GM12875 (cell line): ENCODE measurements at regions not wholly inside any gene's neighbourhood (a gene's known extent, or its start where the extent isn't known, plus 50 kb on each side); places are given as distances from the start of the nearest gene placed in this dataset.
A peak's percentile ranks its signal among the peaks of the same experiment; 100 is the strongest.

Experiments
- H3K4me3 ChIP-seq: one replicate; pipeline ENCODE4 v1.5.1; 2011; ENCODE audit warnings: low read depth, low read length, control low read depth
- TF ChIP-seq, protein P1 (sequence below): IDR thresholded peaks from 2 replicates; pipeline ENCODE4 v1.5.1; 2011; ENCODE audit warnings: low read depth, mild to moderate bottlenecking, control low read depth, inconsistent platforms, low read length, moderate library complexity, borderline replicate concordance; ENCODE audit not compliant: insufficient read depth

DNA sequence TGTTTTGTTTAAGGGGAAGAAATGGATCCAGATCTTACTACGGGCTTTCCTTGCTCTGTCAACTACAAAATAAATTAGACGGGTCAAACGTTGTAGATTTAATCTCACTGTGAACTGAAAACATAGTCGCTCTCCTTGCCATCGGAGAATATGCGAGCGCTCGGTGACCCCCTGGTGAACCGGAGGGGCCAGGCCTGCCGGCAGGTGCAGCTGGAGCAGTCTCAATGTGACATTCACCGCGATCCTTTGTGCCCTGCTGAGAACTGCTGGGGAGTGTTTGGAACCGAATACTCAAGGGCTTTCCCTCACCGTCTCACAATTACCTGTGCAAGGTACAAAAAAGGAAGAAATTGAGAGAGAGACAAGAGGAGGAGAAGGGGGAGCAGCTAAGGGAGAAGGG lies 174.1 kb upstream of the GPR26 start:
- H3K4me3 ChIP-seq = no peak overlapping the region
- TF ChIP-seq, protein P1, sequence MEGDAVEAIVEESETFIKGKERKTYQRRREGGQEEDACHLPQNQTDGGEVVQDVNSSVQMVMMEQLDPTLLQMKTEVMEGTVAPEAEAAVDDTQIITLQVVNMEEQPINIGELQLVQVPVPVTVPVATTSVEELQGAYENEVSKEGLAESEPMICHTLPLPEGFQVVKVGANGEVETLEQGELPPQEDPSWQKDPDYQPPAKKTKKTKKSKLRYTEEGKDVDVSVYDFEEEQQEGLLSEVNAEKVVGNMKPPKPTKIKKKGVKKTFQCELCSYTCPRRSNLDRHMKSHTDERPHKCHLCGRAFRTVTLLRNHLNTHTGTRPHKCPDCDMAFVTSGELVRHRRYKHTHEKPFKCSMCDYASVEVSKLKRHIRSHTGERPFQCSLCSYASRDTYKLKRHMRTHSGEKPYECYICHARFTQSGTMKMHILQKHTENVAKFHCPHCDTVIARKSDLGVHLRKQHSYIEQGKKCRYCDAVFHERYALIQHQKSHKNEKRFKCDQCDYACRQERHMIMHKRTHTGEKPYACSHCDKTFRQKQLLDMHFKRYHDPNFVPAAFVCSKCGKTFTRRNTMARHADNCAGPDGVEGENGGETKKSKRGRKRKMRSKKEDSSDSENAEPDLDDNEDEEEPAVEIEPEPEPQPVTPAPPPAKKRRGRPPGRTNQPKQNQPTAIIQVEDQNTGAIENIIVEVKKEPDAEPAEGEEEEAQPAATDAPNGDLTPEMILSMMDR = no peak

DNA sequence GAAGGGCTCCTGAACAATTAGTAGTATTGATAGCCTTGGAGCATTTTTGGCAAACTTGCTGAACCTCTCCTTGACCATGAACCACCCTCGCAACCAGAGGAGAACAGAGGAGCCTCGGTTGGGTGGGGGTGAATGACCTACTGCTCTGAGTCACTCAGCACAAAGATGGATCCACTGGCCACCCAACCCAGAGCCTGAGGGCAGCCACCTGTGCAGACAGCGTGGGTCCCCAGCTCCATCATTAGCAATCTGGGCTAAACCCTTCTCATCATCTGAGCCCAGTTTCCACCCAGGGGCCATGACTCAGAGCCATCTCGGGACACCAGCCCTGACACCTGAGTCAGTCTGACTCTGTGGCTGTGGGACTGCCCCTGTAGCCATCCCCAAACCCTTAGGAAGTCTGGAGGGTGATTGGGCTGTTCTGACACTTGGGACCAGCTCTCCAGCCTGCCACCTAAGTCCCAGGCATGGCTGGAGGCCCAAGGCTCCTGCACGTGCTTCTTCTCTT lies 171.8 kb upstream of the GPR26 start:
- H3K4me3 ChIP-seq = no peak overlapping the region
- TF ChIP-seq, protein P1 = no peak

DNA sequence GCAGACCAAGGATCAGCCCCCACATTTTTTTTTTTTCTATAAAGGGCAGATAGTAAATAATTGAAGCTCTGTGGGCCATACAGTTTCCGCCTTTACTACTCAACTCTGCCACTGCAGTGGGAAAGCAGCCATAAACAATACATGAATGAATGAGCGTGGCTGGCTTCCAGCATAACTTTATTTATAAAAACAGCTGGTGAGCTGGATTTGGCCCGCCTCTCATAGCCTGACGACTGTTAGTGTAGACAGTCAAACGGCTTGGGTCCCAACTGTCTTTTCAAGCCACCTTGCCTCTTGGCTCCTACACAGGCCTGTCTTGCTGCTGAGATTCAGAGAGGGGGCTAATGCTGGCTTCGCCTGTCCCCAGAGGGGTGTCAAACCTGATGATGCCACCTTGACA lies 169.8 kb upstream of the GPR26 start:
- TF ChIP-seq, protein P1 = no peak
- H3K4me3 ChIP-seq = no peak overlapping the region

DNA sequence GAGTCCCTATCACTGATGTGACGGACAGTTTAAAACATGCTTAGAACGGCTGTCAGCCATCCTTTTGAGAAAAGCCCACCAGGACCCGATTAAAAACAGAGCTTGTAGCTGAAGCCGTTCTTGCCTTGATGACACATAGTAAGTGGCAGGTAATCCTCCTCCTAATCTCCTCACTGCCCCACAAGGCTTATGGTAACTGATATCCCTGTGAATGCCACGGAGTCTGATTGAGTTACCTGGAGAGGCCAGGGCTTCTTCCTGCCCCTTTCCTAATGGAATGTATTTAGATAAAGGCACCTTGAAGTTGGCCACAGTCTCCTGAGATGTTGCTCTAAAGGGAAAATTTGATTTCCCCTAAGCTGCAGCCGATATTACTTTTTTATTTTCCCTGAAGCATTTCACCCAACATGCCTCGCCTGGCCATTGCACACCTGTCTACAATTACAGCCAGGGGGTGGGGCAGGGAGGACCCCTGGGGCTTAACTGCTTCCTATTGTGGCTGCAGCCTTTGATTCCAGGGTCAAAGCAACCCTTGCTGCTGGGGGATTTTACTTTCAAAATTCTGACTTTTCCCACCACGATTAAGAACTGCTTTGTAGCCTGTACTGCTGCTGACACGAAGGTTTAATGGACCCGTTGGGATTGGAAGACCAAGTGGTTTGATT lies 169.0 kb upstream of the GPR26 start:
- H3K4me3 ChIP-seq = no peak overlapping the region
- TF ChIP-seq, protein P1 = no peak

DNA sequence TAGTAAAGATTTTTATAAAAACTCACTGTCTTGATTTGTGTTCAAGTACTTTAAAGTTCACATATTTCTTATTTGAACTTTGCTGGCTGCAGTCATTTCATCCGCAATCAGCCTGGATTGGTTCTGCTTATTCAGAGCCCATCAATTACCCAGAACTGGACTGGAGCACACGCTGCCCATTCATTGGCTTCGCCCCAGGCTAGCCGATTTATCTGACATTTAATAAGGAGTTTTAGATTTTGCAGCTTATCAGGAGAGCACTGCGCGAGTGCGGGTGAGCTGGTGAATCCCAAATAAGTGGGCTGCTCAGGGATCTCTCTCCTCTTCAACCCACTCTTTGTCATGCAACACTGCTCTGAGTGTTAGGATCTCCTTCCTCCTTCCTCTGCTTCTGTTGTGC lies 166.0 kb upstream of the GPR26 start:
- TF ChIP-seq, protein P1 = no peak

DNA sequence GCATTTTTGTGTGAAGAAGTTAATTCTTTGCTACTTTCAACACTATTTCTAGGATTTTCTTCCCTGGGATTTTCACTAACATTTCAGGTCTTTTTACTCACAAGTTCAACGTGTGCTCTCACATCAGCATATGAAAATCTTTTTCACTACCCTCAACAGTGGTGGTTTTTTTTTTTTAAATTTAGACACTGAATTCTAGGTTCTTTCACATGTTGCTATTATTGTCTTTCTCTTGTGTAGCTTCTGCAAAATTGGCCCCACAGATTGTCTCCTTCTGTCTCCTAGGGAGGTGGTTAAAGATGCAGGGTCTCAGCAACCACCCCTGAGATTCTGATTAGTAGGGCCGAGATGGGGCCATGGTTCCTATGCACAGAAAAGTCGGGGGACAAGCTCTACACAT lies 165.0 kb upstream of the GPR26 start:
- TF ChIP-seq, protein P1 = no peak
- no peak overlapping the region for H3K4me3 ChIP-seq

More for the DNA sequence above, 166.0 kb upstream of the GPR26 start:
- H3K4me3 ChIP-seq = no peak overlapping the region

DNA sequence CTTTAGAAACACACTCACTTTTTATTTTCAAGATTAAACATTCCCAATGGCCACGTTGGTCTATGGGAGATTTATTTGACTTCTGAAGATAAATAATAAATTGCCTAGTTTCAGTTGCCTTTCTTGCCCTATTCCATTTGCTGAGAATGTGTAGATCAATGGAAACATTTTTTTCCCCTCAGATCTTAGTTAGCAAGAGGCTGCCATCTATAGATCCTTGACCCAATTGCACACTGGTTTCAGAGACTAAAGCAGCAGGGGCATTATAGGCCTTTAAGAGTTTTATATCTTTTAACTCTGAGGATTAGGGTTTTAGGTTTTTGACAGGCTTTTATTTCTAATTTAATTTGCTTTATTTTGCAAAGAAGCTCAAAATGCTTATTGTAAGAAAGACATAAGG lies 163.2 kb upstream of the GPR26 start:
- no peak overlapping the region for H3K4me3 ChIP-seq
- TF ChIP-seq, protein P1 = peak; percentile 26; the same call in 1 of the 2 replicates
